T-helper 1 cell treated with Interleukin-12 subunit alpha and Interleukin-12 subunit beta and Interleukin-4 antibody, amounts not matched to agents 30 μg/mL and 1 μg/mL, for 36 hours (primary cell): ENCODE measurements at regions not wholly inside any gene's neighbourhood (a gene's known extent, or its start where the extent isn't known, plus 50 kb on each side); places are given as distances from the start of the nearest gene placed in this dataset.
"Not testable (repeated sequence)": the region's sequence is repeated elsewhere in the genome, so short reads cannot be mapped to it uniquely, and the experiment has no call there.

Source experiments
- H3K27ac Mint-ChIP-seq: one replicate; pipeline ENCODE4 v1.8.0; 2021; ENCODE audit warnings: mild to moderate bottlenecking, mixed read lengths
- H3K27me3 Mint-ChIP-seq: one replicate; pipeline ENCODE4 v1.8.0; 2021; ENCODE audit warnings: low read depth, mixed read lengths
- H3K36me3 Mint-ChIP-seq: one replicate; pipeline ENCODE4 v1.8.0; 2021; ENCODE audit warnings: low read depth, mixed read lengths
- H3K4me1 Mint-ChIP-seq: one replicate; pipeline ENCODE4 v1.8.0; 2021; ENCODE audit warnings: low read depth, mixed read lengths
- H3K4me3 Mint-ChIP-seq: one replicate; pipeline ENCODE4 v1.8.0; 2021; ENCODE audit warnings: mild to moderate bottlenecking, moderate library complexity, mixed read lengths
- H3K9me3 Mint-ChIP-seq: one replicate; pipeline ENCODE4 v1.8.0; 2021; ENCODE audit warnings: mixed read lengths

DNA sequence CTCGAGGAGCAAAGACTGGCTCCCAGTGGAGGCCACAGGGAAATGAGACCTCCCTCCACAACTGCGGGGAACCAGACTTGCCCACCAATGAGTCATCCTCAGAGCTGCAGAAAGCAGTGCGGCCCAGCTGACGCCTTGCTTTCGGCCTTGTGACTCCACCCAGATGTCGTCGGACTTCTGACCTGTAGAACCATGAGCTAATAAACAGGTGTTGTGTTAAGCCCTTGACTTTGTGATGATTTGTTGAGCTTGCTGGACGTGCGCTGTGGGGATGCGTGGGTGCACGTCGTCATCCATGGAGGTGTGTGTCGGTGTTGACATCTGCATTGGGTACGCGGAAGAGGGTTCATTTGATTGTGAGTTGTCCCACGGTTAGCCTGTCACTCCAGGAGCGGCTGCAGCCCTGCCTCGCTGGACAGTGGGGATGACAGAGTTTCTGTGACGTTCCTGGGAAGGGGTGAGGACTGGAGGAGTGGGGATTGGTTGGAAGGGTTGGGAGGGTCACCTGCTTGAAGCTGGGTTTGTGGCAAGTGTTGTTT lies 154.1 kb downstream of the SH3BP4 start:
- Mint-ChIP-seq H3K4me3 (no peak overlapping the region), H3K27me3 (no peaks in the 10 kb centered on the region), H3K4me1 (no peaks in the 10 kb centered on the region), H3K36me3 (no peaks in the 10 kb centered on the region), H3K9me3 (no peaks in the 10 kb centered on the region), H3K27ac (no peak overlapping the region)

DNA sequence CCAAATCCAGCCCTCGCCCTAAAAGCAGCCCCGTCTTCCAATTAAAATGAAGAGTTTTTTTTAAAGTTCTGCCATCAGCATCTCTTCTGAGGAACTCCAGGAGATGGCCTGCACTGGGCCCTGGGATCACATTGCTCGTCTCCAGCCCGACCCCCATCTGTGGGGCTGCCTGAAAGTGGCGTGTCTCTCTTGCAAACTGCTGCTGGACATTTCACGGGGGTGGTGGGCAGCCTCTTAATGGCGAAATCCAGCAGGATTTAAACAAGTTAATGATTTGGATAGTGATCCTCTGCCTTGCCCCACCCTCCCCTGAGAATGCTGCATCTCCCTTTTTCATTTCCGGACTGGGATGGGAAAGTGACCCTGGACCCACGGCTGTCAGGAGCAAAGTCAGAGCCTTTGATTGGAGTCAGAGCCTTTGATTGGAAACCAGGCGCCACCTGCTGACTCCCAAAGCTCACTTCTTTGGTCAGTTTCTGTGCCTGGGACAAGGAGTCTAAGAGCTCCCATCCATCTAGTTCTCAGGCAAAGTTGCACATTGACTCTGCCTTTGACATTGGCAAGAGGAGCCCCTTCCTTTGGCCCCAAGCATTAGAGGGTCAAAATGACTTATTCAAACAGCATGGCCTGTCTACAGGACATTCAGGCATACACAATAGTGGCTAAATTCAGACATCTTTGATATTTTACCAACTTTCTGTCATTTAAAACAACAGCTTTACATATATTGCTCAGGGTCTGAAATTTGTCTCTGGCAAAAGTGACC lies 155.2 kb downstream of the SH3BP4 start:
- H3K4me1 Mint-ChIP-seq, result no peaks in the 10 kb centered on the region
- H3K9me3 Mint-ChIP-seq, result no peaks in the 10 kb centered on the region
- H3K36me3 Mint-ChIP-seq, result no peaks in the 10 kb centered on the region
- H3K4me3 Mint-ChIP-seq, result no peak overlapping the region
- H3K27me3 Mint-ChIP-seq, result no peaks in the 10 kb centered on the region
- H3K27ac Mint-ChIP-seq, result no peak overlapping the region

DNA sequence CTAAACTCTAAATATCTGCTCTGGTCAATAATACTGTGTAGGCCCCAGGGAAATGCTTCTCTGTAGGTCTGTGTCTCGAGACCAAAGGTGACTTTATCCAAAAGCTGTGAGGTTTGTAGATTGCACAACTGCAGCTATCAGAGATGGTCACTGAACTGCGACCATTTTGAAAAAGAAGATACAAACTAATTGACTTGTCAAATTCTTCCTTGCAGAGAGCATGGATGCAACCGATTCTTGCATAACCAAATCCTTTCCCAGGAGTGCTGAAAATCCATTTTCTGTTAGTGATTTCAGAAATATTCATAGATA lies 155.8 kb downstream of the SH3BP4 start:
- Mint-ChIP-seq H3K27ac (no peak overlapping the region), H3K9me3 (no peaks in the 10 kb centered on the region), H3K4me1 (no peaks in the 10 kb centered on the region), H3K27me3 (no peaks in the 10 kb centered on the region), H3K36me3 (no peaks in the 10 kb centered on the region), H3K4me3 (no peak overlapping the region)

DNA sequence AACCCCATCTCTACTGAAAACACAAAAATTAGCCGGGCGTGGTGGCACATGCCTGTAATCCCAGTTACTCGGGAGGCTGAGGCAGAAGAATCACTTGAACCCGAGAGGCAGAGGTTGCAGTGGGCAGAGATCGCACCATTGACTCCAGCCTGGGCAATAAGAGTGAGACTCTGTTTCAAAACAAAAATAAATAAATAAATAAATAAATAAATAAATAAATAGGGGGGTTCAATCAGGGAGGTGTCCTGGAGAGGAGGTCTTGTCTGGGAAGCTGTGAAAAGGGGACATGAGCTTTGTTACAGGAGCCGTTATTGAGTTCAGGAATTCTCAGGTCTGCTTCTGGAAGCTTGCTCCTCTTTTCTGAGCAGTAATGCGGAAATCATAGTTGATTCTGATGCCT lies 157.7 kb downstream of the SH3BP4 start:
- not testable (repeated sequence) for H3K36me3 Mint-ChIP-seq, H3K9me3 Mint-ChIP-seq, H3K4me1 Mint-ChIP-seq, H3K27ac Mint-ChIP-seq, H3K4me3 Mint-ChIP-seq, H3K27me3 Mint-ChIP-seq

DNA sequence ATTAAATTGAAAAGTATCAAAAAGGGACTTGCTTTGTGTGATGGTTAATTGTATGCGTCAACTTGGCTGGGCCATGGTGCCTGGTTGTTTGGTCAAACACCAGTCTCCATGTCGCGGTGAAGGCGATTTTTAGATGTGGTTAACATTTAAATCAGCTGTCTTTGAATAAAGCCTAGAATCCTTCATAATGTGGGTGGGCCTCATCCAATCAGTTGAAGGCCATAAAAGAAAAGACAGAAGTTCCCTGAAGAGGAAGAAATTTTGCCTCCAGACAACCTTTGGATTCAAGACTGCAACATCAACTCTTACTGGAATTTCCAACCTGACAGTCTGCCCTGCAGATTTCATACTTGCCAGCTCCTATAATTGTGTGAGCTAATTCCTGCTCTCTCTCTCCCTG lies 160.5 kb downstream of the SH3BP4 start:
- H3K4me1 Mint-ChIP-seq, result no peaks in the 10 kb centered on the region
- peaks cover 8% of the 10 kb centered on the region for H3K27me3 Mint-ChIP-seq
- no peaks in the 10 kb centered on the region for H3K36me3 Mint-ChIP-seq
- H3K9me3 Mint-ChIP-seq, result no peaks in the 10 kb centered on the region
- H3K4me3 Mint-ChIP-seq, result no peak overlapping the region
- H3K27ac Mint-ChIP-seq, result no peak overlapping the region

DNA sequence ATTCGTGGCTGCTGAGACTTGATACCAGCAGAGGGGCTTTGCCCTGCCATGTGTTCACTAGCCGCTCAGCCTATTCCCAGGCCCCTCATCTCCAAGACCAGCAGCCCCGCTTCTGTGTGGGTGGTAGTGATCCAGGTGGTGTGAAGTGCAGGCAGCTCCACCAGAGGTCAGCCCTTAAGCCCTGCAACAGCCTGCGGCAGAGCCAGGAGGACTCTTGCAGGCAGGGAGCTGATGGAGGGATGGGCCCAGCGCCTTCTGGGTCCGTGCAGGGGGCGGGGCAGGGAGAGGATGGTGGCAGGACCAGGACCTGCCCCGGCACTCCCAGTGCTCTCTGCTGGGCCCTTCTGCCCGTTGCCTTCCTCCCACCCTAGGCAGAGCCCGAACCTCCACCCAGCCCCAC lies 162.0 kb downstream of the SH3BP4 start:
- Mint-ChIP-seq H3K36me3 (no peaks in the 10 kb centered on the region), H3K4me1 (no peaks in the 10 kb centered on the region), H3K9me3 (no peaks in the 10 kb centered on the region), H3K4me3 (no peak overlapping the region), H3K27me3 (peaks cover 12% of the 10 kb centered on the region), H3K27ac (no peak overlapping the region)

DNA sequence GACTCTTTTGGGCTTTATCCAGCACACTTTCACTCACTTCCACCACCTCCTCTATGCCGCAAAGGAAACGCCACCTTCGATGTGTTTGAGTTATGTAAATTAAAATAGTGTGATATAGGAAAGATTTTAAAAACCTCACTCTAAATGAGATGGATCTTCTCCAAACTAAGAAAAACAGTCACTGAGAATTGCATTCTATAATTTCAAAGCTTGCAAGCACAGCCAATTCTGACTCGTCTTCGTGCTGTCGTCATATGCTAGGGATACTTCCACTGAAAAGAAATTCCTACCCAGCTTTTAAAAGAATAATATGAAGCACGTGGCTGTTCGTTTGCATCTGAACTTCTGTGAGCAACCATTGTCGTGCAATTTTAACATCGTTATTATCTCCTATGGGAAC lies 162.5 kb downstream of the SH3BP4 start:
- Mint-ChIP-seq H3K4me1 (no peaks in the 10 kb centered on the region), H3K27ac (no peak overlapping the region), H3K9me3 (peaks cover under 1% of the 10 kb centered on the region), H3K27me3 (peaks cover 12% of the 10 kb centered on the region), H3K4me3 (no peak overlapping the region), H3K36me3 (no peaks in the 10 kb centered on the region)

DNA sequence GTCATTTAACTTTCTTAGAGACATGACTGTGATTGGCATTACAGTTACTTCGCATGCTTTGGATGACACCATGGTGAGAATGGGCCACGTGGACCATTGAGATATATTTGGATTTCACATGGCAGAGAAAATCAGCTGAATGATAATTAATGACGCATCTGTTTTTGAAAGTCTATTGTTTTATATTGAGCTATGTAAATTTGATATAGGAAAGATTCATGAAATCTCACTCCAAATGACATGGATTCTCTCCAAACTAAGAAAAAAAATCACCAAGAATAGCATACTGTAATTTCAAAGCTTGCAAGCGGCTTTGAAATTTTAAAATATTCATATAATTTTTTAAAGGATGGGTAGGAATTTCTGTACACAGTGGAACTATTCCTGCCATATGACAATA lies 163.7 kb downstream of the SH3BP4 start:
- no peak overlapping the region for H3K27ac Mint-ChIP-seq
- H3K27me3 Mint-ChIP-seq, result peaks cover 12% of the 10 kb centered on the region
- no peaks in the 10 kb centered on the region for H3K4me1 Mint-ChIP-seq
- H3K4me3 Mint-ChIP-seq, result no peak overlapping the region
- H3K9me3 Mint-ChIP-seq, result peaks cover 3% of the 10 kb centered on the region
- no peaks in the 10 kb centered on the region for H3K36me3 Mint-ChIP-seq

DNA sequence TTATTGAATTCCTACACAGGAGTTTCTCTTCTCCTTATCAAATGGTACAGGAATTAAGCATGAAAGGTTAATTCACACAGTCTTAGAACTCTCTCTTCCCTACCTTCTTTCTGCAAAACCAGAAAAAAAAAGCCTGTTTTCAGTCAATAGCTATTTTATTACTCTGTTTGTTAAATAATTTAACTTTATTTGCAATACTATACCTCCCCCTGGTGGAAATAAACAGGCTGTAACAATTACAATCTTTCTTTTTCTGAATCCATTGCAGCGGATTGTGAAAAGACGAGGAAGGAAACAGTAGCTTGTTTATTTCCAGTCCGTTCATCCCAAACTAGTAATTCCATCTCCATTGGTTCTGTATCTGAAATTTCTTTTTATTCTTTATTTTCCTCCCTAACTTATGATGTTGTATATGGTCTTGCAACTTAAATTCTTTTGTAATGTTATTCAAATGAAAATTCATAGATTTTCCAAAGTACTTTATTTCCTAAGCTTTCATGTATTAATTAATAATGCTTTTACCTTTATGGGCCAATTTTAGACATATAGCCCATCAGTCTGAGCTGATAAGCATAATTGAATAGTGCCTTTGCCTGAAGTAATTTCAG lies 165.2 kb downstream of the SH3BP4 start:
- H3K4me1 Mint-ChIP-seq, result no peaks in the 10 kb centered on the region
- H3K27ac Mint-ChIP-seq, result no peak overlapping the region
- H3K9me3 Mint-ChIP-seq, result peaks cover 3% of the 10 kb centered on the region
- H3K36me3 Mint-ChIP-seq, result no peaks in the 10 kb centered on the region
- H3K27me3 Mint-ChIP-seq, result peaks cover 12% of the 10 kb centered on the region
- no peak overlapping the region for H3K4me3 Mint-ChIP-seq

DNA sequence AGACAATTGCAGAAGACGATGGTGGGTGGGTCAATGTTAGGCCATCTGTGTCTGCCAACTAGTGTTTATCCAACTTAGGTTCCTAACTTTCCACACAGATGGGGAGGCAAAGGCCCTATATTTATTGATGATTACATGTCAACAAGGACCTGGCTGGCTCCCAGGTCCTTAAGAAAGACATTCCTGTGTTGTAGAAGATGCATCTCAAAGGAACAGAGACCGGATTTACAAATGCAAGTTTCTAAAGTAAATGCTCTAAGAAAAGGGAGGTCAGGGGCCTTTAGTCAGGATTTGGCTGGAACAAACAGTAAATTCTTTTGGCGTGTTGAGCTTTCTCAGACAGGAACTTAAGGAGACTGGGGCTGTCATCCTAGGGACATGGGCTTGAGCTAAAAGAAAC lies 175.0 kb downstream of the SH3BP4 start:
- Mint-ChIP-seq H3K4me3 (no peak overlapping the region), H3K27me3 (peaks cover 14% of the 10 kb centered on the region), H3K9me3 (no peaks in the 10 kb centered on the region), H3K4me1 (no peaks in the 10 kb centered on the region), H3K27ac (no peak overlapping the region), H3K36me3 (no peaks in the 10 kb centered on the region)

DNA sequence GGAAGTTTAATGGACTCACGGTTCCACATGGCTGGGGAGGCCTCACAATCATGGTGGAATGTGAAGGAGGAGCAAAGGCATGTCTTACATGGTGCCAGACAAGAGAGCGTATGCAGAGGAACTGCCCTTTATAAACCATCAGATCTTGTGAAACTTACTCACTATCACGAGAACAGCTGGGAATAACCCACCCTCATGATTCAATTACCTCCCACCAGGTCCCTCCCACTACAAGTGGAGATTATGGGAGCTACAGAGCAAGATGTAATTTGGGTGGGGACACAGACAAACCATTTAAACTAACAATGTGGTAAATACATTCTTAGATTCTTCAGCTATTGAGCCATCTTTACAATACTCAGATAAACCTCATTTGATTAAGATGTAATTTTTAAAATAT lies 176.1 kb downstream of the SH3BP4 start:
- H3K27me3 Mint-ChIP-seq, result peaks cover 19% of the 10 kb centered on the region
- H3K4me1 Mint-ChIP-seq, result no peaks in the 10 kb centered on the region
- H3K9me3 Mint-ChIP-seq, result no peaks in the 10 kb centered on the region
- H3K36me3 Mint-ChIP-seq, result no peaks in the 10 kb centered on the region
- H3K4me3 Mint-ChIP-seq, result no peak overlapping the region
- H3K27ac Mint-ChIP-seq, result no peak overlapping the region

DNA sequence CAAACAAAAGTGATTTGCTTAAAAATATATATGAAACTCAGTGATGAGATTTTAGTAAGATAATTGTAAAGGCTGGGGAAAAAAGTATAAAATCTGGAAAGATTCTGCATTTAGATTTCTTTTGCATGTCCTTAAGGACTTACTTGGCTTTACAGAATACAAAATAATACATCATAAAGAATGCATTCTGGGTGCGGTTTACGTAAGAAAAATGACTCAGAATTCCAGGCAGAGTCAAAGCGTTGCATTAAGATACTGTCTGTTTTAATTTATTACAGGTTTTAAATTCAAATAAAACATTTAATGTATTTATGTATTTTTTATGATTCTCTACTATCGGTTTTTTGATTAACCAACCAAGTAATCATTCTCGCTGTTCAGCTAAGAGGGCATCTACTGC lies 178.0 kb downstream of the SH3BP4 start:
- Mint-ChIP-seq H3K27me3 (peaks cover 12% of the 10 kb centered on the region), H3K27ac (no peak overlapping the region), H3K4me3 (no peak overlapping the region), H3K36me3 (no peaks in the 10 kb centered on the region), H3K4me1 (no peaks in the 10 kb centered on the region), H3K9me3 (no peaks in the 10 kb centered on the region)

DNA sequence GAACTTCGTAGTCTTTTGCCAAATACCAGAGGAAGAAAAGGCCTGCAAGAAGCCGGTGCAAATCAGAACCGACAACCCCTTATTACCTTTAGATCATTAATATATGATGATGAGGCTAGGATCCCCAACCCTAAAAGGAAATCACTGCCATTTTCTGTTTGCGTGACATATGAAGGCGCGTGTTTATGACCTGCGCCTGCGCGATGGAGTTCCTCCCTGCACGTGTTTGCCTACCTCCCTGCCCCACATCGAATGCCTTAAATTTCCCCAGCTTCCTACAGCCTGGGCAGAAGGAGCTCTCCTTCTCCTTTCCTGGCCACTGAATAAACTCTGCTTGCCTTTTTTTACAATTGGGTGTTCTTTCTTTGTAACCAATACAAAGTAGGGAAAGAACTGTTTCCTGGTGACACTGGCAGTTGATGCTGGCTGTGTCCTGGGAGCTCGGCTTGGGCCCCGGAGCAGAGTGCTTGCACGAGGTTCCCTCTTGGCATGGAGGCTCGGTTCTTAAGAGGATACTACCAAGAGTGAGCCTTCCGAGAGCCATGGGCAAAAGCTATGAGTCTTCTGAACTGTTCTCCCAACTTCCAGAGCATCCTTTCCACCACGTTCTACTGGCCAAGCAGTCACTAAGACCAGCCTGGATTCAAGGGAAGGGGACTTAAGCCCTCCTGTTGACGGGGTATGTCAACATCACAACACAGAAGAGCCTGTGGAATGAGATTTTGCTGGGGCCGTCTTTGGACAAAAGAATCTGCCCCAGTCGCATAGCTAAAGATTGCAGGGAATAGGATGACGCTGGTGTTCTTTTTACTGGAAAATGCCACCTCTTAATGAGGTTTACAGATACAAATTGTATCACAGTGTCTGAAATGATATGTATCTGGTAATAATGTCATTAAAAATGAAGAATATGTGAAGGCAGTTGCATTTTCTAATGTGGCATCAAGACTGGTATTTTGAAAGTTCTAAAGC lies 179.8 kb downstream of the SH3BP4 start:
- no peaks in the 10 kb centered on the region for H3K9me3 Mint-ChIP-seq
- H3K36me3 Mint-ChIP-seq, result no peaks in the 10 kb centered on the region
- H3K27ac Mint-ChIP-seq, result no peak overlapping the region
- peaks cover 15% of the 10 kb centered on the region for H3K27me3 Mint-ChIP-seq
- no peak overlapping the region for H3K4me3 Mint-ChIP-seq
- H3K4me1 Mint-ChIP-seq, result no peaks in the 10 kb centered on the region

DNA sequence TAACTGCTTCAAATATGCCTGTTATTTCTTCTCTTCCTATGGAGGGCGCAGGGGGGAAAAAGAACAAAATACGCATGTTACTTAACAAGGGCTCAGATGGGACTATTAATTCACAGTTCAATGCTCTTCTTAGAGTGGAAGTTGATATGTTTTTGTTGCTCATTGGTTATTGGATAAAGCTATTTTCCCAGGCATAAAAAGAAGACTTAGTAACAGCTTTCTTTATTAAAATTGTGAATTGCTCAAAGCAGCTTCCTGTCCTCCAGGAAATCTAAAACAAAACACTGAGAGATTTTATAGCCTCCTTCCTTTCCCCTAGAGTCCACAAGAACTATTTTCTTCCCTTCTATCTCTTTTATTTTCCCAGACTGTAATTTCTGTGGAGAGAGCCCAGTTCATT lies 180.8 kb downstream of the SH3BP4 start:
- peaks cover 15% of the 10 kb centered on the region for H3K27me3 Mint-ChIP-seq
- no peaks in the 10 kb centered on the region for H3K9me3 Mint-ChIP-seq
- H3K4me1 Mint-ChIP-seq, result no peaks in the 10 kb centered on the region
- H3K27ac Mint-ChIP-seq, result no peak overlapping the region
- no peaks in the 10 kb centered on the region for H3K36me3 Mint-ChIP-seq
- no peak overlapping the region for H3K4me3 Mint-ChIP-seq

DNA sequence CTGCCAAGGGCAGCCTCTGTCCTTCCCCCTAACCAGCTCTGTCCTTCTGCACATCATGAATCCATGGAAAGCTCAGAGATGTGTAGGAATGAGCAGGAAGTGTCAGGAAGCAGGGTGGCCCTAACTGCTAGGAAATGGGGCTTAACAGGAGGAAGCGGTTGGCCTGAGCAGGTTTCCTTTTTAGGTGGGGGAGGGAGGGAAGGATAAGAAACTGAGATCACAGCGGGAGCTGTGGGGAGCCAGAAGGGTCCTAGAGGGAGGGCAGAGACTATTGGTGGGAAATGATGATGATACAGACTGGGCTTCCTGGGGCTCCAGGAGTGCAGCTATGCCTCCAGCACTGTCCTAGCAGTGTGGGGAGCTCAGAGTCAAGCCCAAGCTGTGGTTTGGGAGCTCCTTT lies 182.0 kb downstream of the SH3BP4 start:
- H3K27ac Mint-ChIP-seq, result no peak overlapping the region
- H3K4me1 Mint-ChIP-seq, result no peaks in the 10 kb centered on the region
- H3K36me3 Mint-ChIP-seq, result no peaks in the 10 kb centered on the region
- no peaks in the 10 kb centered on the region for H3K9me3 Mint-ChIP-seq
- no peak overlapping the region for H3K4me3 Mint-ChIP-seq
- peaks cover 12% of the 10 kb centered on the region for H3K27me3 Mint-ChIP-seq
